Hematopoietic multipotent progenitor cell treated with erythropoietin and hydrocortisone succinate and interleukin-3 and kit ligand, for 4 days (in vitro differentiated cells): ENCODE measurements at regions not wholly inside any gene's neighbourhood (a gene's known extent, or its start where the extent isn't known, plus 50 kb on each side); places are given as distances from the start of the nearest gene placed in this dataset.

ENCODE experiments used
- DNase-seq: peaks from one replicate; pipeline ENCODE4 v3.0.0-alpha.2; 2015

DNA sequence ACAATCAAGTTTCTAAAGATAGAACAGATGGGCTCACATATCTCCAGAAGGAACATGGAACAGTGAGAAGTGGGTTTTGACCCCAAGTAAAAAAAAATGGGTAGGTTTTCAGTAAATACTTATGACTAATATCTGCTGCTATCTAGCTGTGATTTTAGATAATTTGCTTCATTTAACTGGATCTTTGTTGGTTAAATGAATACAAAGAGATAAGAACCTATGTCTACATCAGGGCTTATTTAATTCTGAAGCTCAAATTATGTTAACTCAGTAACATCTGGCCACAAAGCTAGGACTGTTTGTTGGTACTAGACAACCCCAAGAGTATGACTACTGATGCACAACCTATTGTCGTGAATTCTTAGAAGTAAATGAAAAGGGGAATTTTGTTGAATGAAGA lies 144.4 kb upstream of the SESN3 start:
- no peak for DNase-seq

DNA sequence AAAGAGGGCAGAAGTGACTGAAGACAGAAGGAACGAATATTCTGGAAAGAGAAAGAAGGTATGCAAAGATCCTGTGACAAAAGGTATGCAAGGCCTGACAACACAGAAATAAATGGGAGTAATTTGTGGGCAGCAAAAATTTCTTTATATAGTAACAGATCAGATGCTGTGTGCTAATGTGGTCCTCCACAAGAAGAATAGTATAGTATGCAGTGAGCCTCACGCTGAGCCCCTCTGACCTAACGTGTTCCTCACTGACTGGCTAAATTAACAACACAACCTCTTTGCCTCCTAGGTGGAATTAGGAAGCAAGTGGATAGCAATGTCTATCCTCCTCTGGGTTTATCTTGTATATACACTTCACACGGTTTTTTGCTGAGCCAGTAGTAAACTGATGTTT lies 143.1 kb upstream of the SESN3 start:
- DNase-seq, result no peak

DNA sequence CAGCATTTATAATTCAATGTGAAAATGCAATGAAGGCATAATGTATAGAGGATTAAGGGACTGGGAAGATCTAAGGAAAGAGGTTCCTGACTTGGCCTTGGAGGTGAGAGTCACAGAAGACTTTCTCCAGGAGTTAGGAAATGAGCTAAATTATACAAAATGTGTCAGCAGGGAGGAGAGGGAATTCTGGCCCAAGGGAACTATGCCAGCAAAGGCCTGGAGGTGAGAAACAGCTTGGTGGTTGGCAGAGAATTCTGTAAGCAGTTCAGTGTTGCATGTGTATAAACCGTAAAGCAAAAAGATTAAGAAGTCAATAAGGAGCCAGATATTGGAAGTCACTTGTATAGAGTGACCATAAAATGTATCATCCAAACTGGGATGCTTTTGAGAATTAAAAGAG lies 142.2 kb upstream of the SESN3 start:
- no peak for DNase-seq

DNA sequence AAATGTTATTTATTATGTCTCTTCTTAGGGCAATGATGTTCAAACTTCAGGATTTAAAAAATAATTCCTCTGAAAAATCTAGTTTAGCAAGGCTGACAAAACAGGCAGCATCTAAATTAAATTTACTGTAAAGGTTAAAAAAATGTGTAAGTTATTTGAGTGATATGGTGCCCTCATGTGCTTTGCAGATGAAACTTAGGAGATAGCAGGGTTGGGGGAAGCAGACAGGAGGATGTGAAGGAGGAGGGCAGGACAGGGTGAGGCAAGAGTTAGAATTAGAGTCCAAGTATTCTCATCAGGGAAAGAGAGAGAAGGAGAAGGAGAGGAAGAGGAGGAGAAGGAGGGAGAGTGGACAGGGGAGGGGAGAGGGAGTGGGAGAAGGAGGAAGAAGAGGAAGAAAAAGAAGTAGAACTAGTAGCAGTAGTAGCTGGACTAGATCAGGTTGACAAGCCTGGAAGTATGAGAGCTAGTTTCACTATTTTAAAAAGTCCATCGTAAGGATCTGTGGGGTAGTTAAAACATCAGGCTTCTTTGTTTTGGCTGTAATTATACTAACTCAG lies 141.2 kb upstream of the SESN3 start:
- DNase-seq, result peak; percentile 73

DNA sequence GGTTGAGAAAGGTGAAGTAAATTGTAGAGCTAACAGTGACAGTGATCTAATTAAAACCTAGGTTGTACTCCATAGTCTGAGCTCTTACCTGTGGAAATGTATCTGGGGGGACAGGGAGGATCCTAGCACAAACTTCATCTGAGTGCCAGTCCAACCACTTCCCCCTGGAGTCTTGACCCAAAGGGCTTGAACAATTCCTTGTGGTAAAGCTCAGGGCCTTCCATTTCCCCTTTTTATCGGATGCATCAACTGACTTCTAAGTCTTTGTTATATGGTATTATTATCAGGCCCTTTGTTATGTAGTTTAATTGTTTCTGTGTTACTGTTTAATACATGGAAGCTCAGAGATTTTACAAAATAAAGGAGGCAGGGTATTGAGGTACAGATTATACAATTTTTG lies 140.2 kb upstream of the SESN3 start:
- DNase-seq, result peak; percentile 75

DNA sequence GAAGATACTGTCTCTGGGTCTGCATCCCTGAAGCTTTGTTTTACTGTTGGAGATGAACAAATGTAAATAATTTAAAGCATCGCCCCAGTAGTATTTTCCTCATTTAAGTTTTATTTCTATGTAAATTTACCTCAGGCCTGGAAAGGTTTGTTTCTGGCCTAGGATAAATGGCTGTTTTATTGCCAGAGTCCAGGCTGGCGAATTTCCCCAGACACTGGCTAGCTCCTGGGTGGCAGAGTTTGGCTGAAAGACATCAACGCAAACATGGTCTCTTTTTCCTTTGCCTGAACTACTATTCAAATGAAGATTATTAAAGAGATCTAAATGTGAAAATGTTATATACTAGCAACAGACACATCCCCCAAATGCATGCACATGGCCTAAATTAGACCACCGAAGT lies 136.7 kb upstream of the SESN3 start:
- no peak for DNase-seq

DNA sequence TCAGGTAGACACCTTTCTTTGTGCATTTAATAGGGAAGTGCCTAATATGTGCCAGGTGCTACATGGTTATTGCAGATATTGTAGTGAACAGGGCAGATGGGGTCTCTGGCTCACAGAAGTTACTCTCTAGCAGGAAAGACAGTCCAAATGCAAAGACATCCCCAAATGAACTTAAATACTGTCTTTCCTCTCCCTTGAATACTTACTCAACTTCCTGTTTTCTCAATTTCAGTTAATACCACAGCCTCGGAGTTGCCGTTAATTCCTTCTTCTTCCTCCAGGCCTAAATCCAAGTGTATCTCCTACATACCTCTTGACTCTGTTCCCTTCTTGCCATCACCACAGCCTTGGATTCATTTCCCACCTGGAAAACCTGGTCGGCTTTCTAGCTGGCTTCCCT lies 134.3 kb upstream of the SESN3 start:
- peak; percentile 72 for DNase-seq

DNA sequence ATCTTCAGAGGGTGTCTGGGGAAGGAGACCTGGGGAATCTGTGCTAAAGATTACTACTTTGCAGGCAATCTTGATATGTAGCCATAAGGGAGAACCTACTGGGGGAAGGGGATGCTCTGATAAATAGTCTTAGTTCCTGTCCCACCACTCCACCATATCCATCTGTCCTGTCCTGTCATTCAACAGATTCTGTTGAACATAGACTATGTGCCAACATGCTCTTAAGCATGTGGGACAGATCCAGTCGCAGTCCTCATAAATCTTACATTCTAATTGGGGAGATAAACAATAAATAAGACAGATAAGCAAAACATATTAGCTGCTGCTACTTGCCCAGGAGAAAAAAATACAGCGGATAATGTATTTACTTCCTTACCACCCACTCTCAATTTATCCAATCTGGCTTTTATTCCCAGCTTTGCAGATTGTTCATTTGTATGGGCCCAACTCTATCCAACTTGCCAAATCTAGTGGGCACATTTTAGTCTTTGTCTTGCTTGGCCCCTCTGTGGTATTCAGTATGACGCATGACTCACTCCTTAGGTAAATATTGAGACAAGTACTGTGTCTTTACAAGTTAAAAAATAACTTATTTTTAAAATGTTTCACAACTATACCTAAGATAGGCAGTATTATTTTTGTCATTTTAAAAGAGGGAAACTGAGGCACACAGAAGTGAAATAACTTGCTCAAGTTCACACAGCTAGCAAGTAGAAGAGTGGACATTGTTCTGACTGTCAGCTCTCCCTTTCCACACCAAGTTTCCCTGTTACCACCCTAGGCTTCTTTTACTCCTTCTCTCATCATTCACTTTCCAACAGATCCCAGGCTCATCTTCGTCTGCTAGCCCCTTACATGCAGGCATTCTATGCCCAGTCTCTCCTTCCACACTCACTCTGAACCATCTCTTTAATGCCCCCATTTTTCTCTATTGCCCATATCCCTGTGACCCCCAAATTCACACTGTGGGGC lies 133.6 kb upstream of the SESN3 start:
- no peak for DNase-seq

DNA sequence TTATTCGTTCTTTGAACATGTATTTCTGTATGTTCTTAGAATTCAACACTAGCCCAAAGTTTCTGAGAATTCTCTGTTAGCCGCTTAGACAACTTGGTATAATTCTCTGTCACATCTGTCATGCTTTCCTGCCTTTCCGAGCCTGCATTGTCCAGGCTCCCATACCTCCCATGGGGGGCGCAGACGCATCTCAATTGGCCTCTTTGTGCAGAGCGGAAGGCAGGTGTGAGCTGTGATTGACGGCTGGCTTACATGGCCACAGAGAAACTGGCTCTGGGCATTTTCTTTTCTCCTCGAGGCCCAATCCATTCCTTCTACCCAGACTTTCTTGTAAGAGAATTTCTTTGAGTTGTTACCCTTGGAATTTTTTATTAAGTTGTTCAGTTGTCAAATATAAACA lies 132.7 kb upstream of the SESN3 start:
- DNase-seq, result no peak

DNA sequence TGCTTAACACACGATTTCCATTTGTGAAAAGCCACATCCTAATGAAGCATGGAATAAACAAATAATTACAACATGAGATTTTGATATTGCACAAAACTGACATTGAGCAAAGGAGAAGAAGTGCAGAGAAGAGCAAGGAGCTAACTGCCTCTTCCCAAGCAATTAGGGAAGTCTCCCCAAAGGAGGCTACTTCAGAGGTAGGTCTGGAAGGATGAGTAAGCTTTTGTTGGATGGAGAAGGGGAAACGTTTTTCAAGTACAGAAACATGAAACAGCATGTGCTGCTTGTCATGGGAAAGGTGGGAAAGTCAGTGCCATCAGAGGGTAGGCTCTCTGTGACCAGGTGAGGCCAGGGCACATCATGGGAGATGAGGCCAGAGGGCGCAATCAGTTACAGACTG lies 132.2 kb upstream of the SESN3 start:
- DNase-seq, result peak; percentile 17

DNA sequence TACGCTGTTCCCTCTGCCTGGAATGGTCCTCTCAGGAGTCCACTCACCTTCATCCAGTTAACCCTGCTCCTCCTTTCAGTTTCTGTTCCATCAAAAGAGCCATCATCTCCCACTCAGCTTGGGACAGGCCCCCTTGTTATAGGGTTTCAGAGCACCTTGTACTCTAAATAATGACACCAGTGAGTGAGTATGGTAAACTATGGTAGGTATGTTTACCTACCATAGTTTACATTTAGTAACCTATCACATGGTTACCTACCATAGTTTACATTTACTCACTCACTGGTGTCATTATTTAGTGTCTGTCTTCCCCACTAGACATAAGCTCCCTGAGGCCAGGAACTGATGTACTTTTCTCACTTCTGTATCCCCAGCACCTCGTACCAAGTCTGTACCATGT lies 130.2 kb upstream of the SESN3 start:
- DNase-seq, result no peak

DNA sequence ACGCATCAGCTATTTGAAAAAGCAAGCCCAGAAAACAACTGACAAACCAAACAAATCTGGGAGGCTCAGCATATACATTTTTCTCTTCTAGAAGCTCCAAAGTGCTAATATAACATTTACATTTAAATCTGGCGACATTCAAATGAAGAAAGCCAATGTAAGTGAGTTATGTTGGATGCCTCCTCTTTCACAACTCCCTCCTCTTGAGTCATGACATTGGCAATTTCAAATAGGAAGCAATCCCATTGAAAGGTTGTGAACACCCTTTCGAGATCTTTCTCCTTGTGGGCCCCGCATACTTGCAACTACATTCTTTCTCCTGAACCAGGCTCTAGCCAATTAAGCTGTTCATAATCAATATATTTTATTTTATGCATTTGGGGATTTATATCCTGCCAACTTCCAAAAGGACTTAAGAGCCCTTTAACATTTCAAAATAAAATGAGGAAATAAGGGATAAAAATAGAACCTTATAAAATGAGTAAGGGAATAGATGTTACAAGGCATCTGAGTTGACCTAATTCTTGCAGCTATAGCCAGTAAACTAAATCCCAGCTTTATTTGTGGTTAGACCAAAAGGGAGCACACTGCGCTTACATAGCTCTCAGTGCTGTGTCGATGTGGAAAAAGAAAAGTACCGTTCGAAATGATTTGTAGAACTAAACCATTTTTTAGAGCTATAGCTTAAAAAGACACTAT lies 129.5 kb upstream of the SESN3 start:
- no peak for DNase-seq

DNA sequence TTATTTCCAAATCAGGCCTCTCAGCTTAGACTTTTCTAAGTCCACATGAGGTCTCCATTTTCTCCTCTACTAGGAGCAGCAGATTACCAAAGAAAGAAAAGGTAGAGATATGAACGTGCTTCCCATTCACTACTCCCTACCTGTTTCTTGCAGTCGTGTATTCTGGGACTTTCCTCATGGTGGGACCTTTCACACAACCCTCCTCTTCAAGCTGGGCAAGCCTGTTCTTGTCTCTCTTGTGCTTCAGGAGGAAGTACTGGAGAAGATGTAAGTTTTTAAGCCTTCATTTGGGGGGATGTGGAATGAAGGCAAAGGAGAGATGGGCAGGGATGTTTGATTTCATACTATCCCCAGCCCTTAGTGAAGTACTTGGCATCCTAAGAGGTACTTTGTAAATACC lies 128.8 kb upstream of the SESN3 start:
- DNase-seq, result no peak

DNA sequence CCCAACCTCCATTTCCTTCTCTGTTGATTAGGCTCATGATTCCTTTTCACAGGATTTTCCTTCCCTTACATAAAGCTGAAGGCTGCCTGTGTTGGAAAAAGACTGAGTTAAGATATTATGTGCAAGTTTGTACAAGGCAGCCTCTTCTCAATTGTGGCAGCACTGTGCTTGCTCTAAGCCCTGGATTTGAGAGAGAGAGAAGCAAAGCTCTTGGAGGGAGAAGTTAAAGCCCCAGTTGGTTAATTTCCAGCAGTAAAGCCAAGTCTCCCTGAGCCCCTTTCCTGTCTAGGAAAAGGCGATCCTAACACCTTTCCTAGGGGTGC lies 128.3 kb upstream of the SESN3 start:
- no peak for DNase-seq

DNA sequence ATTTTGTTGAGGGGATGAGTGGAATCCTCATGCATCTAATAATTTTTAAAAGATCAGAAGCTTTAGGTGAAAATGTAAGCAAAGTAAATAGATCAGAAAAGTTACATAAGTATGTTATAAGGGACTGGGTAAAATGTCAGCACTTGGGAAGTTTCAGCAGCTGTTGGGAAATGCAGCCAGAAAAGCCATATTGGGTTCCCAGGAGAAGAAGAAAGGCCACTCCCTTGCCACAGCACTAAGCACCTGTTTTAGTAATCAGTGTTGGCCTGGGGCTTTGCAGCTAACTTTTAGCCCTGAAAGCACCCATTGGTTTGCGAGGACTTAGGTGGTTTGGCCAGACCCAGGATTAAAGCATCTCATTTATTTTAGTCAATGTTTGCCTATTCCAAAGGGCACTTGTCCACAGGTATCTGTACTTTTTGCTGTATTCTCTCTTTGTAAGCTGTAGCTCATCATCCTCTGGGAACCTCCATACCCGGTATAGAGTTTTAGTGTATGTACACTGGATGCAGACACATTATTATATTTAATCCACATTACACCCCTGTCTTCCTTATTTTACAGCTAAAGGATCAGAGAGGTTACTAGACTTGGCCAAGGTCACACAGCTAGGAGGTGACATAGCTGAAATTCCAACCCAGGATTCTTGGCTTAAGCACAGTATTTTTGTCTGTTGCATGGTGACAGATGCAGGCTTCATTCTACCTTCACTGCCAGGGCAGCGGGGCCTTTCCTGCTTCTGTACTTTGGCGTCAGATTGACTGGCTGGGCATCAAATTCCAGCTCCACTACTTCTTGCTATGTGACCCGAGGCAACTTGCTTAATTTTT lies 127.7 kb upstream of the SESN3 start:
- no peak for DNase-seq

DNA sequence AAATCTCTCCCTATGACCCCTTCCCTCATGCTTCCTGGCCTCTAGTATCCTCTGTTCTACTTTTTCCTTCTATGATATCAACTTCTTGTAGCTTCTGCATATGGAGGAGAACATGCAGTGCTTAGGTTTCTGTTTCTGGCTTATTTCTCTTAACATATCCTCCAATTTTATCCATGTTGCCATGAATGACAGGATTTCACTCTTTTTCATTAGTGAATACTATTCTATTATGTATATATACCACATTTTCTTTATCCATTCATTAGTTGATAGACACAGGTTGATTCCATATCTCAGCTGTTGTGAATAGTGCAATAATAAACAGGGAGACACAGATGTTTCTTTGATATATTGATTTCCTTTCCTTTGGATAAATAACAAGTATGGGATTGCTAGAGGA lies 123.3 kb upstream of the SESN3 start:
- DNase-seq, result no peak

DNA sequence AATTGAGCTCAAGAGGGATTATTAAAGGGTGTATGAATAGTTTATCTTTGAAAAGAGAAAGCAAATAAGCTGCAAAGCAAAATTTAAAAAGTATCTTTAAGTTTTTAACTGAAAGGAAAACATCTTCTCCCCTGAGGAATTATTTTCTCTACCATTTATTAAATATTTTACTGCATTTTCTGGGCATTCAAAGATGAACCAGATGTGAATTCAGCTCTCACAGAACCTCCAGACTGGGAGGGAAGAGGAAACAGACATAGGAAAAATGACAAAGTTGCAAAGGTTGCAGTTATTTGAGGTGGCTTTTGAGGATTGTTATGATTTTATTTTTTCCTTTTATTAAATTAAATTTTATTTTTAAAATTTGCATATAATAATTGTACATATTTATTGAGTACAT lies 122.7 kb upstream of the SESN3 start:
- no peak for DNase-seq

DNA sequence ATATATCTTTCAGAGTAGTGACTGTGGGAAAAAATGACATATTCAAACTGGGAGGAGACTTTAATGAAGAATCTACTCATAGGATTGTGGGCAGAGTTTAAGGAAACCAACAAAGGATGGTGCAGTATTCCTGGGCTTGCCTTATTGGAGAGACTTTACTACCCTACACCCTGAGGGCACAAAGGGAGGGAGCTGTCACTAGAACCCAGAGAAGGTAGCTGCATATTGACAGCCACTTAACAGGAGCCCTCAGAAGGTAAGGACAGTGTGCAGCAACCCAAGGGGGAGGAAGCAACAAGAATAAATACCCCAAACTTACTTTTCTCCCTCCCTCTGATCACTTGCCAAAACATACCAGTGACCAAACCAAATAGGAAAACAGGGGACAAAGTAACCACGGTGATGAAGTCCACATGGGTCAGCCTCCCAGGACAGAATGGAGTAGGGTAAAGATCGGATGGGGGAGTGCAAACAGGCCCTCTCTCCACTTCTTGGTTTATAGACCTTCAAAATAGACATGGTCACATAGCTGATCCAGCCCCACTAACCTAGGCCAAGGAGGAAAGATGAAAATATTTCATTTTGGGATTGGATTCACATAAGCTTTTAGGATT lies 121.8 kb upstream of the SESN3 start:
- DNase-seq, result no peak

DNA sequence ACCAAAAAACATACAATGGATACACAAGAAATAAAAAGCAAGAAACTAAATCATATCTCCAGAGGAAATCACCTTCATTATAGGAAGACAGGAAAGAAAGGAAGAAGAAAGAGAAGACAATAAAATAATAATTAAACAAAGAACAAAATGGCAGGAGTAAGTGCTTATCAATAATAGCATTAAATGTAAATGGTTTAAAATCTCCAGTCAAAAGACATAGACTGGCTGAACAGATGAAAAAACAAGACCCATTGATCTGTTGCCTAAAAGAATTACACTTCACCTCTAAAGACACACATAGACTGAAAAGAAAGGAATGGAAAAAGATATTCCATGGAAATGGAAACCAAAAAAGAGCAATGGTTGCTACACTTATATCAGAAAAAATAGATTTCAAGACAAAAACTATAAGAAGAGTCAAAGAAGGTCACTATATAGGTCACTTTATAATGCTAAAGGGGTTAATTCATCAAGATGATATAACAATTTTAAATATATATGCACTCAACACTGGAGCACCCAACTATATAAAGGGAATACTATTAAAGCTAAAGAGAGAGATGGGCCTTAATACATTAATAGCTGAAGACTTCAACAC lies 118.4 kb upstream of the SESN3 start:
- DNase-seq, result no peak

DNA sequence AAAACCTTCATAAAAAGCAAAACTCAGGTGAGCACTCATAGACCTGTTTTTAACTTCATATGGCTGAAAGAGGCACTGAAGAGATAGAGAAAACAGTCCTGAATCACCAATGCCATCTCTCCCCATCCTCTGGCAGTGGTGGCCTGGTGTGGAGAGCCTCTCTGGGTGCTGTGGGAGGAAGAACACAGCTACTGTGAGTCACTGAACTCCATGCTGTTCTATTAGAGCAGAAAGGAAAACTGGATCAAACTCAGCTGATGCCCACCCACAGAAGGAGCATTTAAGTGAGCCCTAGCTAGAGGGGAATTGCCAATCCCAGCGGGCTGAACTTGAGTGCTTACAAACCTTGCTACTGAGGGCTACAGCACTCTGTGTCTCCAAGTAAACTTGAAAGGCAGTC lies 115.3 kb upstream of the SESN3 start:
- no peak for DNase-seq

DNA sequence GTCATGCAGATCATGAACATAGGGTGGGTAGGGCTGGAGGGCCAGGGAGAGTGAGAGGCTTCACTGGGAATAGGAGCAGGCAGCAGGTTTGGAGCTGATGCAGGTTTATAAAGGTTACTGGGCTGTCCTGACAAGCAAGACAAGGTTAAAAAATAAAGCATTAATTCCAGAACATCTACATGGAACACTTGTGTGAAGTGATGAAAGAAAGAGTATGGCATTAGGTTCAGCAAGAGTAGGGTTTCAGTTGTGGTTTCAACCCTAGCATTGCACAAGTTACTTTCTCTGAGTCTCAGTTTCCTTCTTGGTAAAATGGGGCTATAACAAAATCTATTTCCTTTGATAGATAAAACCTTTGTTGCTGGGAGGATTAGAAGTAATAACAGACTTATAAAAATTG lies 114.6 kb upstream of the SESN3 start:
- peak; percentile 18 for DNase-seq

DNA sequence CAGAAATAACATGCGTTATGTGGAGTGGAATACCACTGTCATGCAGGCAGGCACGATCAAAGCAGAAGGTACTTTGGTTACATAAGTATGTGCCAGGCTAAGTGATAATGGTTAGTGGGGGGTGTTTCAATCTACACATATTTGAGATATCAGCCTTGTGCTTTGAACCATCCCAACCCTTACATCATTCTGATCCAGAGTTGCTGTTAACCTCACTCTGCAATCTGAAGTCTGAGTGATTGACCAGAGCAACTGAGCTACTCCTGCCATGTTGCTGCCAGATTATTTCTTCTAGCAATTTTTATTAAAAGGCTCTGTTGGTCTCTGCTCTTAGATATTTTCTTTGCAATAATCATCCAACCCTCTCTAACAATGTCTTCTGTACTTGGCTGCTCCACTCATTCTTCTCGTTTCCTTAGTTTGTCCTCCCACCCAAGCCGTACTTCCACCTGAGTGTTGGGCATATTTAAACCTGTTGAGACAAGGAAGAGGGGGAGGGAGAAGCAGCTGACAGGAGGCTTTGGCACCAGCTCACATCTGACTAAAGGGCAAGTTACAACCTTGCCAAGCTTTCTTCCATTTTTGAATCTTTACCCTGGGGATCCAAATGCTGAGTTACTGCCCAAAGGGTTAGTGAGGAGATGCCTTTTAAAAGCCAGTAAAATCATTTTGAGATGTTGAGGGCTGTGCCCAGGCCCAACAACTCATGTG lies 114.1 kb upstream of the SESN3 start:
- DNase-seq, result no peak
